Left lung (tissue), 4 donors: ENCODE measurements at regions not wholly inside any gene's neighbourhood (a gene's known extent, or its start where the extent isn't known, plus 50 kb on each side); places are given as distances from the start of the nearest gene placed in this dataset.

Experiments used
- ATAC-seq: fragments of 200-7000 bp; cut with Tn5 transposase; one replicate; pipeline ENCODE4 v1.9.1; 2020; ENCODE audit warnings: moderate library complexity
- DNase-seq, 4 donors: peaks; one replicate each; pipeline ENCODE4 v3.0.0-alpha.2; 2013 to 2020
- H3K27ac ChIP-seq, 2 donors: fragments of 200-600 bp; sonication (generic) in 1 of 2; one replicate each; pipeline versions ENCODE4 v1.5.0 to v1.8.0; 2020 to 2021
- H3K27me3 ChIP-seq, 2 donors: fragments of 200-600 bp; sonication (generic) in 1 of 2; one replicate each; pipeline versions ENCODE4 v1.5.0 to v1.8.0; 2020 to 2021
- H3K36me3 ChIP-seq, 2 donors: fragments of 200-600 bp; sonication (generic) in 1 of 2; one replicate each; pipeline versions ENCODE4 v1.5.0 to v1.8.0; 2020 to 2021
- H3K4me1 ChIP-seq, 2 donors: fragments of 200-600 bp; one replicate each; pipeline ENCODE4 v1.8.0; 2021
- H3K4me3 ChIP-seq, 2 donors: fragments of 200-600 bp; sonication (generic) in 1 of 2; one replicate each; pipeline versions ENCODE4 v1.5.0 to v1.8.0; 2020 to 2021; ENCODE audit warnings: mild to moderate bottlenecking in 1 of 2
- H3K9me3 ChIP-seq, 2 donors: fragments of 200-600 bp; sonication (generic) in 1 of 2; one replicate each; pipeline versions ENCODE4 v1.5.0 to v1.8.0; 2020 to 2021
- CTCF ChIP-seq, 2 donors: fragments of 200-600 bp; sonication (generic) in 1 of 2; IDR thresholded peaks; one replicate each; pipeline versions ENCODE4 v1.5.0 to v1.8.0; 2021; ENCODE audit warnings: antibody characterized with exemption in 2 of 2
- intact Hi-C, 2 donors: fragments of 100-400 bp; cut with DNase I; formaldehyde crosslinking; loops; one replicate each; pipeline versions ENCODE4 v1.11.2 to v1.14.2; 2022
- donor health status: DM: no; HTN: yes; CAD: no.
- donor health status: DM: no; HTN: no; CAD: no.

GRCh38 chr1:30508611-30509010 lies 214.8 kb downstream of the MATN1 start:
- no peaks in the 10 kb centered on the region for H3K9me3 ChIP-seq
- ATAC-seq (no peak), DNase-seq (no peak)
- H3K4me3 ChIP-seq, result no peak overlapping the region
- H3K36me3 ChIP-seq, result no peaks in the 10 kb centered on the region
- no peak overlapping the region for H3K27ac ChIP-seq
- intact Hi-C loops, result no loop called here
- no peaks in the 10 kb centered on the region for H3K4me1 ChIP-seq
- no peak for TF ChIP-seq CTCF (IDR thresholded peaks at IDR 0.05)
- H3K27me3 ChIP-seq, result peaks cover 0 to 51% of the 10 kb centered on the region in 2 donors

GRCh38 chr1:30508175-30508448 lies 215.3 kb downstream of the MATN1 start:
- intact Hi-C loops, result no loop called here
- Histone ChIP-seq H3K27me3 (peaks cover 0 to 46% of the 10 kb centered on the region in 2 donors), H3K4me1 (no peaks in the 10 kb centered on the region), H3K9me3 (no peaks in the 10 kb centered on the region), H3K27ac (no peak overlapping the region), H3K4me3 (no peak overlapping the region), H3K36me3 (no peaks in the 10 kb centered on the region)
- DNase-seq, result no peak
- no peak for ATAC-seq
- TF ChIP-seq CTCF (IDR thresholded peaks at IDR 0.05), result no peak

GRCh38 chr1:30507401-30508174 lies 215.8 kb downstream of the MATN1 start:
- Histone ChIP-seq H3K36me3 (no peaks in the 10 kb centered on the region), H3K9me3 (no peaks in the 10 kb centered on the region), H3K4me1 (no peaks in the 10 kb centered on the region), H3K4me3 (no peak overlapping the region), H3K27ac (no peak overlapping the region), H3K27me3 (peaks cover 0 to 42% of the 10 kb centered on the region in 2 donors)
- DNase-seq (no peak), ATAC-seq (no peak)
- no peak for TF ChIP-seq CTCF (IDR thresholded peaks at IDR 0.05)
- intact Hi-C loops, result no loop called here

- no peak for DNase-seq
Observed at GRCh38 chr1:30507016-30507312, 216.4 kb downstream of the MATN1 start.

More at GRCh38 chr1:30507016-30507312, 216.4 kb downstream of the MATN1 start:
- Histone ChIP-seq H3K36me3 (no peaks in the 10 kb centered on the region), H3K4me3 (no peak overlapping the region), H3K9me3 (no peaks in the 10 kb centered on the region), H3K27me3 (peaks cover 0 to 36% of the 10 kb centered on the region in 2 donors), H3K4me1 (no peaks in the 10 kb centered on the region), H3K27ac (no peak overlapping the region)
- intact Hi-C loops, result no loop called here
- no peak for ATAC-seq
- TF ChIP-seq CTCF (IDR thresholded peaks at IDR 0.05), result no peak
